ENCODE measurements at regions not wholly inside any gene's neighbourhood (a gene's known extent, or its start where the extent isn't known, plus 50 kb on each side); places are given as distances from the start of the nearest gene placed in this dataset.

- TF ChIP-seq, protein P1, sequence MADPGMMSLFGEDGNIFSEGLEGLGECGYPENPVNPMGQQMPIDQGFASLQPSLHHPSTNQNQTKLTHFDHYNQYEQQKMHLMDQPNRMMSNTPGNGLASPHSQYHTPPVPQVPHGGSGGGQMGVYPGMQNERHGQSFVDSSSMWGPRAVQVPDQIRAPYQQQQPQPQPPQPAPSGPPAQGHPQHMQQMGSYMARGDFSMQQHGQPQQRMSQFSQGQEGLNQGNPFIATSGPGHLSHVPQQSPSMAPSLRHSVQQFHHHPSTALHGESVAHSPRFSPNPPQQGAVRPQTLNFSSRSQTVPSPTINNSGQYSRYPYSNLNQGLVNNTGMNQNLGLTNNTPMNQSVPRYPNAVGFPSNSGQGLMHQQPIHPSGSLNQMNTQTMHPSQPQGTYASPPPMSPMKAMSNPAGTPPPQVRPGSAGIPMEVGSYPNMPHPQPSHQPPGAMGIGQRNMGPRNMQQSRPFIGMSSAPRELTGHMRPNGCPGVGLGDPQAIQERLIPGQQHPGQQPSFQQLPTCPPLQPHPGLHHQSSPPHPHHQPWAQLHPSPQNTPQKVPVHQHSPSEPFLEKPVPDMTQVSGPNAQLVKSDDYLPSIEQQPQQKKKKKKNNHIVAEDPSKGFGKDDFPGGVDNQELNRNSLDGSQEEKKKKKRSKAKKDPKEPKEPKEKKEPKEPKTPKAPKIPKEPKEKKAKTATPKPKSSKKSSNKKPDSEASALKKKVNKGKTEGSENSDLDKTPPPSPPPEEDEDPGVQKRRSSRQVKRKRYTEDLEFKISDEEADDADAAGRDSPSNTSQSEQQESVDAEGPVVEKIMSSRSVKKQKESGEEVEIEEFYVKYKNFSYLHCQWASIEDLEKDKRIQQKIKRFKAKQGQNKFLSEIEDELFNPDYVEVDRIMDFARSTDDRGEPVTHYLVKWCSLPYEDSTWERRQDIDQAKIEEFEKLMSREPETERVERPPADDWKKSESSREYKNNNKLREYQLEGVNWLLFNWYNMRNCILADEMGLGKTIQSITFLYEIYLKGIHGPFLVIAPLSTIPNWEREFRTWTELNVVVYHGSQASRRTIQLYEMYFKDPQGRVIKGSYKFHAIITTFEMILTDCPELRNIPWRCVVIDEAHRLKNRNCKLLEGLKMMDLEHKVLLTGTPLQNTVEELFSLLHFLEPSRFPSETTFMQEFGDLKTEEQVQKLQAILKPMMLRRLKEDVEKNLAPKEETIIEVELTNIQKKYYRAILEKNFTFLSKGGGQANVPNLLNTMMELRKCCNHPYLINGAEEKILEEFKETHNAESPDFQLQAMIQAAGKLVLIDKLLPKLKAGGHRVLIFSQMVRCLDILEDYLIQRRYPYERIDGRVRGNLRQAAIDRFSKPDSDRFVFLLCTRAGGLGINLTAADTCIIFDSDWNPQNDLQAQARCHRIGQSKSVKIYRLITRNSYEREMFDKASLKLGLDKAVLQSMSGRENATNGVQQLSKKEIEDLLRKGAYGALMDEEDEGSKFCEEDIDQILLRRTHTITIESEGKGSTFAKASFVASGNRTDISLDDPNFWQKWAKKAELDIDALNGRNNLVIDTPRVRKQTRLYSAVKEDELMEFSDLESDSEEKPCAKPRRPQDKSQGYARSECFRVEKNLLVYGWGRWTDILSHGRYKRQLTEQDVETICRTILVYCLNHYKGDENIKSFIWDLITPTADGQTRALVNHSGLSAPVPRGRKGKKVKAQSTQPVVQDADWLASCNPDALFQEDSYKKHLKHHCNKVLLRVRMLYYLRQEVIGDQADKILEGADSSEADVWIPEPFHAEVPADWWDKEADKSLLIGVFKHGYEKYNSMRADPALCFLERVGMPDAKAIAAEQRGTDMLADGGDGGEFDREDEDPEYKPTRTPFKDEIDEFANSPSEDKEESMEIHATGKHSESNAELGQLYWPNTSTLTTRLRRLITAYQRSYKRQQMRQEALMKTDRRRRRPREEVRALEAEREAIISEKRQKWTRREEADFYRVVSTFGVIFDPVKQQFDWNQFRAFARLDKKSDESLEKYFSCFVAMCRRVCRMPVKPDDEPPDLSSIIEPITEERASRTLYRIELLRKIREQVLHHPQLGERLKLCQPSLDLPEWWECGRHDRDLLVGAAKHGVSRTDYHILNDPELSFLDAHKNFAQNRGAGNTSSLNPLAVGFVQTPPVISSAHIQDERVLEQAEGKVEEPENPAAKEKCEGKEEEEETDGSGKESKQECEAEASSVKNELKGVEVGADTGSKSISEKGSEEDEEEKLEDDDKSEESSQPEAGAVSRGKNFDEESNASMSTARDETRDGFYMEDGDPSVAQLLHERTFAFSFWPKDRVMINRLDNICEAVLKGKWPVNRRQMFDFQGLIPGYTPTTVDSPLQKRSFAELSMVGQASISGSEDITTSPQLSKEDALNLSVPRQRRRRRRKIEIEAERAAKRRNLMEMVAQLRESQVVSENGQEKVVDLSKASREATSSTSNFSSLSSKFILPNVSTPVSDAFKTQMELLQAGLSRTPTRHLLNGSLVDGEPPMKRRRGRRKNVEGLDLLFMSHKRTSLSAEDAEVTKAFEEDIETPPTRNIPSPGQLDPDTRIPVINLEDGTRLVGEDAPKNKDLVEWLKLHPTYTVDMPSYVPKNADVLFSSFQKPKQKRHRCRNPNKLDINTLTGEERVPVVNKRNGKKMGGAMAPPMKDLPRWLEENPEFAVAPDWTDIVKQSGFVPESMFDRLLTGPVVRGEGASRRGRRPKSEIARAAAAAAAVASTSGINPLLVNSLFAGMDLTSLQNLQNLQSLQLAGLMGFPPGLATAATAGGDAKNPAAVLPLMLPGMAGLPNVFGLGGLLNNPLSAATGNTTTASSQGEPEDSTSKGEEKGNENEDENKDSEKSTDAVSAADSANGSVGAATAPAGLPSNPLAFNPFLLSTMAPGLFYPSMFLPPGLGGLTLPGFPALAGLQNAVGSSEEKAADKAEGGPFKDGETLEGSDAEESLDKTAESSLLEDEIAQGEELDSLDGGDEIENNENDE (IDR thresholded peaks at IDR 0.05; ENCODE audit: insufficient replicate concordance, low read length), result no peak
- no peak for TF ChIP-seq SP1 (IDR thresholded peaks at IDR 0.05; ENCODE audit: low read depth, low read length)
- no peak for TF ChIP-seq CREB1 (IDR thresholded peaks at IDR 0.05)
- TF ChIP-seq POLR2A (IDR thresholded peaks at IDR 0.05; ENCODE audit: control extremely low read depth in 1 of 2, low read depth in 2 of 2, low read length in 2 of 2), result no peak
- TF ChIP-seq TBP (IDR thresholded peaks at IDR 0.05; ENCODE audit: low read depth, low read length), result no peak
- no peak for TF ChIP-seq GTF2F1 (IDR thresholded peaks at IDR 0.05; ENCODE audit: borderline replicate concordance, low read depth, low read length)
- no peak for TF ChIP-seq TAF1 (IDR thresholded peaks at IDR 0.05; ENCODE audit: low read depth, low read length)
- TF ChIP-seq SRF (IDR thresholded peaks at IDR 0.05; ENCODE audit: low read depth, low read length), result no peak
- TF ChIP-seq HDAC6 (IDR thresholded peaks at IDR 0.05; ENCODE audit: low read depth, low read length), result no peak
- no peak for TF ChIP-seq KDM5A (IDR thresholded peaks at IDR 0.05; ENCODE audit: low read length)
Observed at GRCh38 chr19:37304190-37304883, 66.6 kb upstream of the ZNF527 start (continued).
